GM12872 (cell line): ENCODE measurements at regions not wholly inside any gene's neighbourhood (a gene's known extent, or its start where the extent isn't known, plus 50 kb on each side); places are given as distances from the start of the nearest gene placed in this dataset.

Experiments
- TF ChIP-seq, protein P1 (sequence below): IDR thresholded peaks from 3 replicates; pipeline ENCODE4 v1.5.1; 2011; ENCODE audit warnings: low read depth, mild to moderate bottlenecking, low read length, moderate library complexity; ENCODE audit not compliant: insufficient read depth

DNA sequence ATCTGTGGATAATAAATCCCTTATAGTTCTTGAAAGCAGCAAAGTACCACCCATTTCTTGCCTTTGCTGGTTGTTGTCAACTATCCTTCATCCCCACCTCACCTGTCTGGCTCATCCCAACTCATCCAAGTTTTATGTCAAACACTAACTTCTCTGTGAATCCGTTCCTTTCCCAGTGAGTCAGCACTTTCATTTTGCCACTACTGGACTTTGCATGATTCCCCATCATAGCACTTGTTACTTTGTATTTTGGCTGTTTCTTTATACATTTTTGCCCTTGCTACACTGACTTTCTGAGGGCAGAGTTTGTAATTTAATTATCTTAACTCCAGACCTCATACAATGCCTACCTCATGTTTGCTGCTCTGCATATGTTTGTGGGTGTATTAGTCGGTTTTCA is 90.8 kb upstream of the RORA start:
- TF ChIP-seq, protein P1, sequence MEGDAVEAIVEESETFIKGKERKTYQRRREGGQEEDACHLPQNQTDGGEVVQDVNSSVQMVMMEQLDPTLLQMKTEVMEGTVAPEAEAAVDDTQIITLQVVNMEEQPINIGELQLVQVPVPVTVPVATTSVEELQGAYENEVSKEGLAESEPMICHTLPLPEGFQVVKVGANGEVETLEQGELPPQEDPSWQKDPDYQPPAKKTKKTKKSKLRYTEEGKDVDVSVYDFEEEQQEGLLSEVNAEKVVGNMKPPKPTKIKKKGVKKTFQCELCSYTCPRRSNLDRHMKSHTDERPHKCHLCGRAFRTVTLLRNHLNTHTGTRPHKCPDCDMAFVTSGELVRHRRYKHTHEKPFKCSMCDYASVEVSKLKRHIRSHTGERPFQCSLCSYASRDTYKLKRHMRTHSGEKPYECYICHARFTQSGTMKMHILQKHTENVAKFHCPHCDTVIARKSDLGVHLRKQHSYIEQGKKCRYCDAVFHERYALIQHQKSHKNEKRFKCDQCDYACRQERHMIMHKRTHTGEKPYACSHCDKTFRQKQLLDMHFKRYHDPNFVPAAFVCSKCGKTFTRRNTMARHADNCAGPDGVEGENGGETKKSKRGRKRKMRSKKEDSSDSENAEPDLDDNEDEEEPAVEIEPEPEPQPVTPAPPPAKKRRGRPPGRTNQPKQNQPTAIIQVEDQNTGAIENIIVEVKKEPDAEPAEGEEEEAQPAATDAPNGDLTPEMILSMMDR, result no peak

DNA sequence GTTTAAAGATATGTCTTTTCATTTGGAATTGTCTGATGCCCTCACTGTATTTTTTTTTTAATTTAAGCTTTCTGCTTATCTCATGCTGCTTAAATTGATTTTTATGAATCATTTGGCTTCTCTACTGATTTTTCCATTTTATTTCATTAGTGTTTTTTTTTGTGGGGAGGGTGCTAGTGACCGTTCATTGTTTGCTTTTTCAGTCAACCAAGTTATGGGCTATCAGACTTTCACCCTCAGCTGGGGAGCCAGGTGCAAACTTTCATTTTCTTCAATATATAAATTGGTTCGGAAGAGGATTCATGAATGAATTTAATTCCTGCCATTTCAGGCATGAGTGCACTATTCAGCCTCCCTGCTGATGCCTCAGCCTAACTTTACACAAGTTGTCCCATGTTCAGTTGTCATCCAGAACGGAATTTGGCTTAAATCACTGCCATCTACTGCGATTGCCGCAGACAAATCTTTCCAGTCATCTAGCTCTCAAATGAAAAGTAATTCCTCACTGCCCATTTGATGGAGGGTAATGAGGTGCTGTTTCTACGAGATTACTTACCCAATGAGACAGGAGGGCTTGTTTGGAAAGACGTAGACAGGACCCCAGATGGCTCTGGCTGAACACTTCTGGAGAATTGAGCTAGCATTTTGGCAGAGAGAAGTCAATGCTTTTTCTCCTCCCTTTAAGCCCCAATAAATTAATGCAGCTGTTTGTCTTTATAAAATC is 89.9 kb upstream of the RORA start:
- TF ChIP-seq, protein P1, result no peak

DNA sequence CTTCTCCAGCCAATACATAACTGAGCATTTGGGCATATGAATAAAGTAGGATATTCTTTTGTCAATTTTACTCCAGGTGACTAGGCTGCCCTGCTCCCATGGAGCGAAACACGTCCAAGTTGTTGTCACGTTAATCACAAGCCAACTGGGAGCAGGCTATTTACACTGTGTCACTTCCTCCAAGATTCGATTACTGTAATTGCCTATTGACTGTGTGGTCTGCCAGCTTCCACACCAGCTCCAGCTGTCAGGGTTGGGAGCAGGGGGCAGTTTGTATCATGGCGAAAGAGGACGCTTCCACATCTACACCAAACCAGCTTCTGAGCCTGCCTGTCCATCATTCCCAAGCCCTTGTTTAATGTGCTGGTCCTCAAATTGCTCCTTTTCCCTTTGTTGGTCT is 89.2 kb upstream of the RORA start:
- TF ChIP-seq, protein P1, result no peak

DNA sequence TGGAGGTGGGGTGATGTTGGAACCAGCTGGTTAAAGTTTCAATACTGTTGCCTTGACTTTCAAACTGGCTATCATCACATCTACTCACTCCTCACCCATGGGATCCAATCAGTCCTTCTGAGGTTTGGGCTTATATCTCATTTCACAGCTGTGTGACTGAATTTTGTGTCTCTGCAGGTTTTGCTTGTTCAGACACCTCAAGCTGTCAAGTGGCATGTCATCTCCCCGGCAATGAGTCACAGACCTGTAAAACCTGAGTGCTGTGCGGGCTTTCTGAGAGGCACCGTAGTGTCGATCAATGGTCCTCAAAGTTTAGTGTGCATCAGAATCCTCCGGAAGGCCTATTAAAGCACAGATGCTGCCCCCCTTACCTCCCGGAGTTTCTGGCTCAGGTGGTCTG is 86.4 kb upstream of the RORA start:
- TF ChIP-seq, protein P1, result no peak

DNA sequence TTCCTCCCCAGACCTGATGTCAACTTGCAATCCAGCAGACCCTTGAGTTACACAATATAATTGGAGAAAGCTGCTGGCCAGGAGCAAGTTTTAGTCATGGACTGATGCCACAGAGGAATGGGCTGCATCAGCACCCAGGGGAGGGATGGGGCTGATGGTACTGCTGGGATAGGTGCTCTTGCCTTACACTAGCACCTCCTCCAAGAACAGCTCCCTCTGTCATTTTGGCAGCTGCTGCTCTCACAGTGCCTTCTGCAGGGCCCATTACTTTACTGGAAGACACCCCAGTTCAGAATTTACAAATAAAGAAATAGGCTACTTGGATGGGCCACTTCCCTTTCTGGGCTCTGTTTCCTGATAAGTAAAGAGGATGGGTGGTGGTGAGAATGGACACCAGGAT is 85.3 kb upstream of the RORA start:
- TF ChIP-seq, protein P1, result no peak

DNA sequence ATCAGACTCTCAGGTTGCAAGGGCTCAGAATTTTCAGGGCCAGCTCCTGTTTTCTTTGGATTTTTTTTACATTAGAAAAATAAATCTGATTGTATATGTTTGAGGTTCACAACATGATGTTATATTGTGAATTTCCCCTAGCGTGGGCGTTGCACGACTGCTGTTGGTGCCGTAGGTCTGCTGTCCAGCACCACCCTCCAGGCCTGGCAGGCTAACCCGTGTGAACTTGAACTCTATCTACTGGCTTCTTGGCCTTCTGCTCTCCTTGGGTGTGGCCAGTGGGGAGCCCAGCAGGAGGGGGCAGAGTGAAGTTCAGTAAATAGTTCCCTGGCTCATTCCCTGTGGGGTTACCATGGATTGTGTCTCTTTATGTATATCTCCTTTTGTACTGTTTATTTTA is 80.5 kb upstream of the RORA start:
- TF ChIP-seq, protein P1, result no peak

DNA sequence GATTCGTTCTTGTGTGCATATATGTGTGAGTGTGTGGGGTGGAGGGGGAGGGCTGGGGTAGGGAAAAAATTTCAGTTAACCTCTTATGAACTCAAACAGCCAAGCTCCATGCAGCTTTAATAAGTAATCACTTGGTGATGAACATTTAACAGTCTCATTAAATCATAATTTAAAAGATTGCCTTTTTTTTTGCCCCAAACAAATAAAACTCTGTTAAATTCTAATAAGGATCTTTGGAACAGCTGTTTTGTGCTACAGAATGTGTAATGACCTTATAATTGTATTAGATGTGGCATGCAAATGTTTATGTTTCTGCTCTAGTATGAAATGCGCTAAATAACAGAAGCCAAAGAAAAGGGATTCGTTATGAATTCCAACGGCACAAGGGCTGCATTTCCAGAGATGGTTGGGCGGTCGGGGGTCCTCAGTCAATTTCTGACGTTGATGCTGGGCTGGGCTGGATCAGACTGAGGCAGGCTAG is 80.0 kb upstream of the RORA start:
- TF ChIP-seq, protein P1, result no peak
